ENCODE measurements at regions not wholly inside any gene's neighbourhood (a gene's known extent, or its start where the extent isn't known, plus 50 kb on each side); places are given as distances from the start of the nearest gene placed in this dataset.

GRCh38 chr5:31107091-31107518 is 86.4 kb upstream of the CDH6 start:
- CTCF ChIA-PET, result no interaction called here

More at GRCh38 chr5:31107091-31107518, 86.4 kb upstream of the CDH6 start:
- Histone ChIP-seq H3F3A (replicated peaks; ENCODE audit: insufficient read depth) (no peaks in the 10 kb centered on the region), H3K9ac (no peak overlapping the region), H3K4me1 (ENCODE audit: control insufficient read depth in 1 of 2, insufficient read depth in 2 of 2, low read depth in 1 of 2, low read length in 1 of 2) (no peaks in the 10 kb centered on the region; a peak in 1 of 4 replicates), H3K9me2 (no peaks in the 10 kb centered on the region), H3K27me3 (ENCODE audit: insufficient read depth) (no peaks in the 10 kb centered on the region; the same call in 1 of the 2 replicates), H3K36me3 (replicated peaks in 1 of 2; ENCODE audit: control insufficient read depth in 1 of 2, insufficient read depth in 2 of 2, low read length in 1 of 2) (no peaks in the 10 kb centered on the region), H3K4me2 (no peak overlapping the region), H3K4me3 (ENCODE audit: low read depth in 2 of 2, low read length in 1 of 2) (no peak overlapping the region), H3K9me3 (no peaks in the 10 kb centered on the region), H4K20me1 (ENCODE audit: insufficient read depth) (no peaks in the 10 kb centered on the region), H2AFZ (ENCODE audit: low read depth) (no peak overlapping the region), H3K27ac (ENCODE audit: low read depth in 2 of 2, low read length in 1 of 2) (no peak overlapping the region), H3K79me2 (ENCODE audit: insufficient read depth) (no peaks in the 10 kb centered on the region)
- no peak for DNase-seq
- POLR2A ChIA-PET, result no interaction called here
- 10% methylated on average over 2 of the region's 2 CpGs for WGBS (ENCODE audit: low lambda C conversion rate)
- TF ChIP-seq SIN3A (IDR thresholded peaks at IDR 0.05; ENCODE audit: borderline replicate concordance, low read depth, low read length) (no peak), JUND (IDR thresholded peaks at IDR 0.05) (no peak), USF2 (IDR thresholded peaks at IDR 0.05; ENCODE audit: borderline replicate concordance, low read depth, low read length) (no peak), GABPA (IDR thresholded peaks at IDR 0.05; ENCODE audit: low read depth) (no peak), REST (IDR thresholded peaks at IDR 0.05; ENCODE audit: low read depth, low read length) (no peak), GATA2 (CRISPR knock-in tag; IDR thresholded peaks at IDR 0.05) (no peak), RFX5 (IDR thresholded peaks at IDR 0.05; ENCODE audit: low read length) (no peak), FOXJ3 (CRISPR knock-in tag; IDR thresholded peaks at IDR 0.05) (no peak), RXRA (IDR thresholded peaks at IDR 0.05; ENCODE audit: borderline replicate concordance, low read depth) (no peak), CHD2 (IDR thresholded peaks at IDR 0.05; ENCODE audit: low read length, partially characterized antibody) (no peak), RAD21 (IDR thresholded peaks at IDR 0.05; ENCODE audit: low read length) (no peak), YY1 (IDR thresholded peaks at IDR 0.05; ENCODE audit: low read depth) (no peak), CTCF (IDR thresholded peaks at IDR 0.05) (no peak), POLR2AphosphoS5 (IDR thresholded peaks at IDR 0.05; ENCODE audit: low read depth, low read length) (no peak)

All from SK-N-SH (cell line).